Activated CD8-positive, alpha-beta T cell treated with anti-CD3 and anti-CD28 coated beads for 36 hours (primary cell): ENCODE measurements at regions not wholly inside any gene's neighbourhood (a gene's known extent, or its start where the extent isn't known, plus 50 kb on each side); places are given as distances from the start of the nearest gene placed in this dataset.

Source experiments
- ATAC-seq: fragments of 200-7000 bp; cut with Tn5 transposase; one replicate; pipeline ENCODE4 v1.10.0; 2021; ENCODE audit warnings: mild to moderate bottlenecking, moderate library complexity
- CTCF ChIA-PET: fragments of 350-600 bp; sonication (Branson Sonifier 250); formaldehyde crosslinking; loops from one replicate; lab custom pipeline; 2021; ENCODE audit warnings: antibody characterized with exemption; lab: Charles Lee
- POLR2A ChIA-PET: fragments of 350-600 bp; sonication (Branson Sonifier 250); formaldehyde crosslinking; loops from one replicate; lab custom pipeline; 2021; ENCODE audit warnings: antibody characterized with exemption; lab: Charles Lee
- DNase-seq: peaks from one replicate; pipeline ENCODE4 v3.0.0-alpha.2; 2020
- H3K27ac Mint-ChIP-seq: one replicate; pipeline ENCODE4 v1.8.0; 2021; ENCODE audit warnings: mild to moderate bottlenecking, mixed read lengths
- H3K27me3 Mint-ChIP-seq: one replicate; pipeline ENCODE4 v1.8.0; 2021; ENCODE audit warnings: mixed read lengths
- H3K36me3 Mint-ChIP-seq: one replicate; pipeline ENCODE4 v1.8.0; 2021; ENCODE audit warnings: low read depth, mixed read lengths
- H3K4me1 Mint-ChIP-seq: one replicate; pipeline ENCODE4 v1.8.0; 2021; ENCODE audit warnings: low read depth, mixed read lengths
- H3K4me3 Mint-ChIP-seq: one replicate; pipeline ENCODE4 v1.8.0; 2021; ENCODE audit warnings: mild to moderate bottlenecking, moderate library complexity, mixed read lengths
- H3K9me3 Mint-ChIP-seq: one replicate; pipeline ENCODE4 v1.8.0; 2021; ENCODE audit warnings: mixed read lengths
- intact Hi-C: fragments of 100-400 bp; cut with micrococcal nuclease; formaldehyde crosslinking; loops from one replicate; pipeline ENCODE4 v1.10.0; 2022
- TF ChIP-seq, protein P1 (sequence below): fragments of 200-600 bp; IDR thresholded peaks from one replicate; pipeline ENCODE4 v1.8.0; 2022; ENCODE audit warnings: antibody characterized with exemption, mild to moderate bottlenecking

DNA sequence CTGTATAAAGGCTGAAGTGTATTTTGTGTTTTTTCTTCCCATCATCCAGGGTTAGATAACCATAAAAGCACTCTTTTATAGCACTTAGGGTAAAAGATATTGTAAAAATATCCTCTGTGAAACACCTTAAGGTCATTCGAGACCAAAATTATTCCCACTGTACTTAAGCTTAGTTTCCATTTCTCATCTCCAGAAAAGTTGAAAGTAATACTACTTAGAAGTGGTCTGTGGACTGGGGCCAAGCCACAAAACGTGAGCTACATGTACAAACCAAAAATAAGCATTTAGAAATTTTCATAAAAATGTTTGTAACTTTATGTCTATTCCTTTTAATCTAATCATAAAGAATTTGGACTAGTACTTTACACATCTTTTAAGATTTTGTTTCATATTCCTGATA is 142.0 kb upstream of the NTM start:
- H3K4me1 Mint-ChIP-seq, result no peaks in the 10 kb centered on the region
- no peaks in the 10 kb centered on the region for H3K27me3 Mint-ChIP-seq
- ATAC-seq (no peak), DNase-seq (no peak)
- H3K36me3 Mint-ChIP-seq, result no peaks in the 10 kb centered on the region
- ChIA-PET CTCF (no interaction called here), POLR2A (no interaction called here)
- intact Hi-C loops, result no loop called here
- peaks cover 4% of the 10 kb centered on the region for H3K9me3 Mint-ChIP-seq
- TF ChIP-seq, protein P1, sequence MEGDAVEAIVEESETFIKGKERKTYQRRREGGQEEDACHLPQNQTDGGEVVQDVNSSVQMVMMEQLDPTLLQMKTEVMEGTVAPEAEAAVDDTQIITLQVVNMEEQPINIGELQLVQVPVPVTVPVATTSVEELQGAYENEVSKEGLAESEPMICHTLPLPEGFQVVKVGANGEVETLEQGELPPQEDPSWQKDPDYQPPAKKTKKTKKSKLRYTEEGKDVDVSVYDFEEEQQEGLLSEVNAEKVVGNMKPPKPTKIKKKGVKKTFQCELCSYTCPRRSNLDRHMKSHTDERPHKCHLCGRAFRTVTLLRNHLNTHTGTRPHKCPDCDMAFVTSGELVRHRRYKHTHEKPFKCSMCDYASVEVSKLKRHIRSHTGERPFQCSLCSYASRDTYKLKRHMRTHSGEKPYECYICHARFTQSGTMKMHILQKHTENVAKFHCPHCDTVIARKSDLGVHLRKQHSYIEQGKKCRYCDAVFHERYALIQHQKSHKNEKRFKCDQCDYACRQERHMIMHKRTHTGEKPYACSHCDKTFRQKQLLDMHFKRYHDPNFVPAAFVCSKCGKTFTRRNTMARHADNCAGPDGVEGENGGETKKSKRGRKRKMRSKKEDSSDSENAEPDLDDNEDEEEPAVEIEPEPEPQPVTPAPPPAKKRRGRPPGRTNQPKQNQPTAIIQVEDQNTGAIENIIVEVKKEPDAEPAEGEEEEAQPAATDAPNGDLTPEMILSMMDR, result no peak
- no peak overlapping the region for H3K27ac Mint-ChIP-seq
- H3K4me3 Mint-ChIP-seq, result no peak overlapping the region

DNA sequence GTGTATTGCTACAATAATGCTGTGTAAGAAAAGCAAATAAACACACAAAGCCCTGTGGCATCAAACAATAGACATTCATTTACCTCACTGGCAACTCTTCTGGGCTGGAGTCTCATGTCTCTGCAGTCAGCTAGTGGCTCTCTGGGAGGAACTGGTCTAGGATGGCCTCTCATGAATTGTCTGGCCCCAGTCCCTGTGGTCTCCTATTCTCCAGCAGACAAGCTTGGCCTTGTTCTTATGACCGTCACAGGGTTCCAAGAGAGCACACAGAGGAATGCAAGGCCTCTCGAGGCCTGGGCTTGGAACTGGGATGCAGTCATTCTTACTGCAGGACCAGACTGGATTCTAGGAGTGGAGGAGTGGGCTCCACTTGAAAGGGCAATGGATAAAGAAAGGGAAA is 141.2 kb upstream of the NTM start:
- TF ChIP-seq, protein P1, result no peak
- Mint-ChIP-seq H3K4me3 (no peak overlapping the region), H3K9me3 (peaks cover 4% of the 10 kb centered on the region), H3K27me3 (no peaks in the 10 kb centered on the region), H3K4me1 (no peaks in the 10 kb centered on the region), H3K27ac (no peak overlapping the region), H3K36me3 (no peaks in the 10 kb centered on the region)
- ATAC-seq (no peak), DNase-seq (no peak)
- intact Hi-C loops, result no loop called here
- ChIA-PET POLR2A (no interaction called here), CTCF (no interaction called here)

DNA sequence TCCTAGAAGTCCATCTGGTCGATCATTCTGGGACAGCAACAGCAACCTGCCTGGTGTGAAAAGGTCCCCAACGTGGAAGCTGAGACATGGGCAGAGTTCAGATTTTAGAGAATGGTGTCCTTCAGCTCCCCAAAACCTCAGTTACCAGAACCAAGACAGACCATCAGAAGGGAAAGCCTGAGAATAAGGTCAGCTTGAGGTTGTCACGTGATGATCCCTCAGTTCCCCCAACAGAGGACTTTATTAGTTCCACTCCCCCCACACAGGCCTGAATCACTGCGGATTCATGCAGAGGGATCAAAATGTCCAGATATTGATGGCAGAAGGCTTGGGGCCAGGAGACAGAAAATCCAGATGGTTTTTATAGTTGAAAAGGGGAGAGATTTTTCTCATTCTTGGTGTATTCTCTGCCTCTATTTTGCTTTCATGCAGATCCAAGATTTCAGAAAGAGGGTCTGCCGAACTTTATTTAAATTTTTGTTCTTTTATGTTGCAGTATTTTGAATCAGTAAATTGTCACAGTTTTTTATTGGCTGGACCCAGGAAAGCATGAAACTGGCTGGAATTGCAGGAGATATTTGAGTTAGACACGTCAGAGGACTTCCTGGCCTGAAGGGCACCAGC is 139.0 kb upstream of the NTM start:
- ChIA-PET POLR2A (no interaction called here), CTCF (no interaction called here)
- H3K4me1 Mint-ChIP-seq, result no peaks in the 10 kb centered on the region
- H3K27ac Mint-ChIP-seq, result no peak overlapping the region
- DNase-seq (no peak), ATAC-seq (no peak)
- TF ChIP-seq, protein P1, result no peak
- H3K27me3 Mint-ChIP-seq, result no peaks in the 10 kb centered on the region
- H3K4me3 Mint-ChIP-seq, result no peak overlapping the region
- no peaks in the 10 kb centered on the region for H3K9me3 Mint-ChIP-seq
- no peaks in the 10 kb centered on the region for H3K36me3 Mint-ChIP-seq
- intact Hi-C loops, result no loop called here

DNA sequence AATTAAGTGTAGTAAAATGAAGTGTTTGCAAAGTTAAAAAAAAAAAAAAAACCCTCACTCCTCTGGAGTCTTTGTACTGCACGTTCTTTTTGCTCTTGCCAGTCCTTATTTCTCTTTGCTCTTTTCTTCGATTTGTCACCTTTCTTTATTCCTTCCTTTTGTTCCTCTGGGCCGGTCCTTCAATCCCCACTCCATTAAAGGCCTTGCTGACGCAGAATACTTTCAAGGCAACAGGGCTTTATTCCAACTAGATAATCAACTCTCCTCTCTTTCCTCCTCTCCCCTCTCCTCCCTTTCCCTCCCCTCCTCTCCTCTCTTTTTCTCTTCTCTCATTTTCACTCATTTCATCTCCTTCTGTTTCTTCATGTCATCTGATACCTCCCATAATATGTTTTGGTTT is 138.2 kb upstream of the NTM start:
- H3K4me1 Mint-ChIP-seq, result no peaks in the 10 kb centered on the region
- ATAC-seq, result no peak
- no peaks in the 10 kb centered on the region for H3K9me3 Mint-ChIP-seq
- H3K27ac Mint-ChIP-seq, result no peak overlapping the region
- no peak for DNase-seq
- H3K27me3 Mint-ChIP-seq, result no peaks in the 10 kb centered on the region
- ChIA-PET CTCF (no interaction called here), POLR2A (no interaction called here)
- TF ChIP-seq, protein P1, result no peak
- H3K4me3 Mint-ChIP-seq, result no peak overlapping the region
- no peaks in the 10 kb centered on the region for H3K36me3 Mint-ChIP-seq
- intact Hi-C loops, result no loop called here

DNA sequence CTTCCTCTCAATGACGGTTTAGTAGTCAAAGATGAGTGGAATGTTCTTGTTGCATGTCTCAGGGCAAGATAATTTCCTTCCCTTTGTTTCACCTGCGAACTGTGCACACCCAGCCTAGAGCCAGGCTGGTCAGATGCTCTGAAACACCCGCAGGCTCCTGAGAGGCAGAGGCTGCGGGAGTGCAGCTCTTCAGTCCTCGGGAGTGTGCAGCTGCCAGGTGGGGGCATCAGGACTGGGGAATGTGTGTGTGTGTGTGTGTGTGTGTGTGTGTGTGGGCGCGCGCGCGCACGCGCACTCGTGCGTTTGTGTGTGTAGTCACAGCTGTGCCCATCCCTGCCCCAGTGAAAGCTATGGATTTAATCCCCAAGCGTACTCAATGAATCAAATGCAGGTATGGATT is 136.2 kb upstream of the NTM start:
- ChIA-PET POLR2A (no interaction called here), CTCF (no interaction called here)
- intact Hi-C loops, result no loop called here
- H3K36me3 Mint-ChIP-seq, result no peaks in the 10 kb centered on the region
- TF ChIP-seq, protein P1, result no peak
- H3K4me1 Mint-ChIP-seq, result no peaks in the 10 kb centered on the region
- ATAC-seq (no peak), DNase-seq (no peak)
- H3K9me3 Mint-ChIP-seq, result no peaks in the 10 kb centered on the region
- H3K4me3 Mint-ChIP-seq, result no peak overlapping the region
- no peaks in the 10 kb centered on the region for H3K27me3 Mint-ChIP-seq
- no peak overlapping the region for H3K27ac Mint-ChIP-seq
